GM19043 (cell line): ENCODE measurements at regions not wholly inside any gene's neighbourhood (a gene's known extent, or its start where the extent isn't known, plus 50 kb on each side); places are given as distances from the start of the nearest gene placed in this dataset.

Experiments used
- ATAC-seq: cut with Tn5 transposase; IDR thresholded peaks from one replicate; pipeline ENCODE4 v1.9.1; 2021; ENCODE audit warnings: low read depth; ENCODE audit not compliant: unreplicated experiment

DNA sequence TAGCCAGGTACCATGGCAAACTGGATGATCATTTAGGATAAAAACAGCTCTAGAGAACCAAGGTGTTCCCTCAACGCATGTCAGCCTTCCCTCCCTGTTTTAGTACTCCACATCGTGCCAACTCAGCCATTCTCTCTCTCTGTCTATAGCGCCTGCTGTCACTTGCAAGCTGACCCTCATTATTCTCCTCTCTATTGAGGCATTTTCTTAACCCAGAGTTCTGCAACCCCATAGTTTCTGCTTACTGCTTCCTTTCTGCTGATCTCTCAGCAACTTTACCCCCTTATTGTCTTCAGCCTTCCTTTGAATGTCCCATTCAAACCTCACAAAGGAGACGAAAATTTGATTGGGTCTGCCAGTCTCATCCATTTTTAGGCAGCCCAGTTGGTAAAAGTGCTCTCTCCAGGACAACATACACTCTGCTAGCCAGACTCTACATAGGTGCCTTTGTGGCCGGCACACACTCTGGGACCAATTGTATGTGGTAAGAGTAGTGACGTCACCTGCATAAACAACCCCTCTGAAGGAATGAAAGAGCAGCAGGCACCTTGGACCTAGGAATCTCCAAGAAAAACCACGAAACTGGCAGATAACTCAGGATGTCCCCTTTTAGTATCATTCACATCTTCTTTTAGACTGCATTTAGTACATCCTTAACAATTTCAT, 367.2 kb upstream of the KCNH7 start:
- no peak for ATAC-seq

- ATAC-seq: no peak
These were observed 362.2 kb upstream of the KCNH7 start for GRCh38 chr2:163200741-163201140.

- no peak for ATAC-seq
These were observed 360.4 kb upstream of the KCNH7 start for GRCh38 chr2:163198972-163199371.

- no peak for ATAC-seq
These were observed 359.4 kb upstream of the KCNH7 start for GRCh38 chr2:163198007-163198406.

GRCh38 chr2:163191372-163191771, 352.8 kb upstream of the KCNH7 start:
- no peak for ATAC-seq

DNA sequence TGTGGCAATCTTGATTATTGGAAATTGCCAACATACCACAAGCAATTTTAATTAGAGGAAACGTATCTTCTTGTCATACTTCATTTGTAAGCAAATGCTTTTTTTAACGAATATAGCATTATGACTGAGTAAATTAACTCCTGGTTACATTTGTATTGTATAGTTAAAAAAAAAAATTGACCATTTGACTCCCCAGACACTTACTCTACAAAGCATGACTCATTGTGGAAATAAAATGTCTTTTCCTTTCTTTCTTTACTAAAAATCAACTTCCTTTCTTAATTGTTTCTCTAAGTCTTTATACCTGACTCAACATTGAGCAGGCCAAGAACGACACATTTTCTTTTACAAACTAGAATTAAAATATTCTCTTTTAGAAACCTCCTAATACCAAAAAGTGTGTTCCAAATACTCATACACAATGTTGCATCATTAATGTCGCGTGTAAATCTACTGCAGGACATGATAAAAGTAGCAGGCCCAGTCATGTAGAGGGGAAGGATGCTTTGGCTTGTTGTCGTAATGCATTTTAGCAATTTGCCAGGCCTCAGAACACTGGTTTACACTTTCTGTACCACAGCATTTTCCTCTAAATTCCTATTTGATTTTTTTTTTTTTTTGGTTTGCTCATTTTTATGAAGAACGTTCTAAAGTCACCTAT, 349.6 kb upstream of the KCNH7 start:
- no peak for ATAC-seq

- no peak for ATAC-seq
These were observed 348.6 kb upstream of the KCNH7 start for GRCh38 chr2:163187119-163187518.

GRCh38 chr2:163185160-163185559, 346.6 kb upstream of the KCNH7 start:
- no peak for ATAC-seq

GRCh38 chr2:163182764-163183354, 344.3 kb upstream of the KCNH7 start:
- ATAC-seq: no peak

DNA sequence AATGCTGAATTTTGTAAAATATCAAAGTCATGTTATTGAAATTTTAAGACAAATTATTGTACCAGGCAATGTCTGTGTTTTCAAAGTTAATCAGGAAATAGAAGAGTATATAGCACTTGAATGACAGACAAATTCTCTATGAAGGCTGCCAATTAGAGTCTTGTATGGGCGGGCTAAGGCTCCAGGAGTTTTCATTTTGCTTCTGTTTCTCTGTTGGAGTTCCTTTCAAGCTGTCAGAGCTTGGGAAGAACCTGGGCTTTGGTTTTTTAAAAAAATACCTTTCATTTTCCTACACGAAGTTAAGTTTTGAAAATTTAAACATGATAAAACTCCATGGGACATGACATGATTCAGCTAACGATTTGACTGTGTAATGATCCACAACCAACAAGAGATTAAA, 339.0 kb upstream of the KCNH7 start:
- no peak for ATAC-seq

- ATAC-seq: no peak
These were observed 336.7 kb upstream of the KCNH7 start for GRCh38 chr2:163175294-163175693.

GRCh38 chr2:163173591-163173990, 335.0 kb upstream of the KCNH7 start:
- ATAC-seq: no peak

GRCh38 chr2:163171786-163172530, 333.4 kb upstream of the KCNH7 start:
- ATAC-seq: no peak

DNA sequence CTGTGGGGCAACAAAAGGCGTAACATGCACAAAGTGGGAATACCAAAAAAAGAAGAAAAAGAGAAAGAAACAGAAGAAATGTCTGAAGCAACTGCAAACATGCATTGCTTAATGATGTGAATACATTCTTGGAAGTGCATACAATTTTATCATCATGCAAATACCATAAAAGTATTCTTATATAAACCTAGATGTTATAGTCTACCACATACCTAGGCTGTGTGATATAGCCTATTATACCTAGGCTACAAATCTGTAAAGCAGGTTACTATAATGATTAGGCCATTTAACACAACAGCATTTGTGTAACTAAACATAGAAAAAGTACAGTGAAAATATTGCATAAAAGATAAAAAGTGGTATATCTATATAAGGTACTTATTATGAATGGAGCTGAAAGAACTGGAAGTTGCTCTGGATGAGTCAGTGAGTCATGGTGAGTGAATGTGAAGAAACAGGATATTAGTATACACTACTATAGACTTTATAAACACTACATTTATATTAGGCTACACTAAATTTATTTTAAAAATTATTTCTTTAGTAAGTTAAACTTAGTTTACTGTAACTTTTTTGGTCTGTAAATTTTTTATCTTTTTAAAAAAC, 319.4 kb upstream of the KCNH7 start:
- no peak for ATAC-seq

- ATAC-seq: no peak
These were observed 318.8 kb upstream of the KCNH7 start for GRCh38 chr2:163157411-163157810.

- no peak for ATAC-seq
These were observed 317.4 kb upstream of the KCNH7 start for GRCh38 chr2:163155925-163156324.

GRCh38 chr2:163155279-163155883, 316.8 kb upstream of the KCNH7 start:
- no peak for ATAC-seq

DNA sequence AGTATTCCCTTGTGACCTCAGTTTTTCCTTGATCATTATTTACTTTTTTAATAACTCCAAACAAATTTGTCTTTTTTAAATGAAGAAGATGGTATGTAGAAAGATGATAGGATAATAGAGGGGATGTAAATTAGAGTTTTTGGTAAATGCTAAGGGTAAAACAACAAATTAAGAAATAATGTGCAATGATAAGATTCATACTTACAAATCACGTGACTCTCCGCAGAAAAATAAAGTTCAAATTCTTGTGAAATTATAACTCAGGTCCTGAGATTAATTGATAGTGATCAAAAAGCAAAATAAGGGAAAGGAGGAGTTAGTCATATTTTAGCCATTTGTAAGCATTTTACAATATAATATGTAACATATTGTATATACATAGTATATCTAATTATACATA, 304.1 kb upstream of the KCNH7 start:
- no peak for ATAC-seq

- ATAC-seq: no peak
These were observed 300.4 kb upstream of the KCNH7 start for GRCh38 chr2:163138947-163139346.

GRCh38 chr2:163135256-163135655, 296.7 kb upstream of the KCNH7 start:
- ATAC-seq: no peak

- ATAC-seq: no peak
These were observed 295.0 kb upstream of the KCNH7 start for GRCh38 chr2:163133602-163134001.
